Keratinocyte (primary cell): ENCODE measurements at regions not wholly inside any gene's neighbourhood (a gene's known extent, or its start where the extent isn't known, plus 50 kb on each side); places are given as distances from the start of the nearest gene placed in this dataset.

Source experiments
- DNase-seq: peaks from one replicate; pipeline ENCODE4 v3.0.0-alpha.2; 2011; ENCODE audit warnings: low read depth, missing footprints, low spot score
- FAIRE-seq: peaks from 2 replicates; lab custom pipeline; 2011; peaks lifted over from hg19 to GRCh38; lab: Jason Lieb, UNC
- H2AFZ ChIP-seq: 2 replicates; pipeline ENCODE4 v1.6.0; 2012; ENCODE audit warnings: low read length, control low read depth, inconsistent platforms; ENCODE audit not compliant: control insufficient read depth
- H3K27ac ChIP-seq: 2 replicates; pipeline ENCODE4 v1.5.1; 2011; ENCODE audit warnings: low read length; ENCODE audit not compliant: control insufficient read depth, insufficient read depth
- H3K27me3 ChIP-seq: 3 replicates; pipeline ENCODE4 v1.6.0; 2011; ENCODE audit warnings: low read length; ENCODE audit not compliant: control insufficient read depth, insufficient read depth; ENCODE audit errors: extremely low read depth
- H3K36me3 ChIP-seq, 2 experiments: 2 replicates in 1 of 2; 3 replicates in 1 of 2; pipeline ENCODE4 v1.5.1; 2011; ENCODE audit warnings: low read length in 2 of 2, mild to moderate bottlenecking in 1 of 2; ENCODE audit not compliant: control insufficient read depth in 2 of 2, insufficient read depth in 2 of 2; ENCODE audit errors: extremely low read depth in 1 of 2
- H3K4me1 ChIP-seq: 3 replicates; pipeline ENCODE4 v1.5.1; 2011; ENCODE audit warnings: low read length; ENCODE audit not compliant: control insufficient read depth, insufficient read depth; ENCODE audit errors: extremely low read depth
- H3K4me2 ChIP-seq: 3 replicates; pipeline ENCODE4 v1.6.0; 2011; ENCODE audit warnings: low read depth, low read length; ENCODE audit not compliant: control insufficient read depth, insufficient read depth; ENCODE audit errors: extremely low read depth
- H3K4me3 ChIP-seq, 3 experiments: fragments of 200-600 bp in 1 of 3; sonication (generic) in 1 of 3; 2 replicates in 2 of 3; 3 replicates in 1 of 3; pipeline ENCODE4 v1.5.1; 2011 to 2016; ENCODE audit warnings: low read length in 3 of 3, mild to moderate bottlenecking in 3 of 3, control low read depth in 2 of 3, inconsistent platforms in 1 of 3, low read depth in 1 of 3, mixed read lengths in 1 of 3, mixed run types in 1 of 3, moderate library complexity in 1 of 3; ENCODE audit not compliant: control insufficient read depth in 2 of 3, insufficient read depth in 2 of 3; ENCODE audit errors: extremely low read depth in 1 of 3
- H3K79me2 ChIP-seq: 2 replicates; pipeline ENCODE4 v1.6.0; 2012; ENCODE audit warnings: low read length; ENCODE audit not compliant: control insufficient read depth, insufficient read depth
- H3K9ac ChIP-seq: 3 replicates; pipeline ENCODE4 v1.6.0; 2011; ENCODE audit warnings: low read length; ENCODE audit not compliant: control insufficient read depth, insufficient read depth; ENCODE audit errors: extremely low read depth
- H3K9me1 ChIP-seq: 3 replicates; pipeline ENCODE4 v1.6.0; 2011; ENCODE audit warnings: low read length; ENCODE audit not compliant: control insufficient read depth, insufficient read depth; ENCODE audit errors: extremely low read depth
- H3K9me3 ChIP-seq: 2 replicates; pipeline ENCODE4 v1.5.1; 2012; ENCODE audit warnings: low read depth, low read length; ENCODE audit not compliant: control insufficient read depth
- H4K20me1 ChIP-seq: 3 replicates; pipeline ENCODE4 v1.6.0; 2011; ENCODE audit warnings: low read length; ENCODE audit not compliant: control insufficient read depth, insufficient read depth; ENCODE audit errors: extremely low read depth
- EZH2 ChIP-seq: IDR thresholded peaks from one replicate; pipeline ENCODE4 v1.6.1; 2012; ENCODE audit warnings: inconsistent platforms, mild to moderate bottlenecking, low read length, moderate library complexity
- dilution Hi-C: fragments of 300-500 bp; cut with MboI; formaldehyde crosslinking; loops from one replicate; pipeline ENCODE4 v1.7.0; 2020; ENCODE audit warnings: low sequenced_read_pairs; ENCODE audit not compliant: extremely low pct_ligation_motif_present
- TF ChIP-seq, protein P1 (sequence below), 3 experiments: IDR thresholded peaks in 1 of 3; conservative IDR thresholded peaks in 1 of 3; optimal IDR thresholded peaks in 1 of 3; 2 replicates in 2 of 3; 3 replicates in 1 of 3; pipeline versions ENCODE3 to v1.5.1; 2011; ENCODE audit warnings: low read length in 3 of 3, mild to moderate bottlenecking in 3 of 3, moderate library complexity in 2 of 3, control low read depth in 1 of 3, inconsistent platforms in 1 of 3; ENCODE audit not compliant: insufficient read depth in 2 of 3; ENCODE audit errors: extremely low read depth in 1 of 3

GRCh38 chr9:2502210-2502609, 119.4 kb upstream of the VLDLR start:
- H3K4me1 ChIP-seq, result no peaks in the 10 kb centered on the region
- no peaks in the 10 kb centered on the region for H3K9me3 ChIP-seq
- no peak overlapping the region for H3K27ac ChIP-seq
- no peak overlapping the region for H3K4me2 ChIP-seq
- H4K20me1 ChIP-seq, result no peaks in the 10 kb centered on the region
- no peak overlapping the region for H3K4me3 ChIP-seq
- H3K27me3 ChIP-seq, result no peaks in the 10 kb centered on the region
- no peak overlapping the region for H3K9ac ChIP-seq
- no peaks in the 10 kb centered on the region for H3K36me3 ChIP-seq
- dilution Hi-C loops, result no loop called here
- no peak for TF ChIP-seq EZH2
- TF ChIP-seq, protein P1, sequence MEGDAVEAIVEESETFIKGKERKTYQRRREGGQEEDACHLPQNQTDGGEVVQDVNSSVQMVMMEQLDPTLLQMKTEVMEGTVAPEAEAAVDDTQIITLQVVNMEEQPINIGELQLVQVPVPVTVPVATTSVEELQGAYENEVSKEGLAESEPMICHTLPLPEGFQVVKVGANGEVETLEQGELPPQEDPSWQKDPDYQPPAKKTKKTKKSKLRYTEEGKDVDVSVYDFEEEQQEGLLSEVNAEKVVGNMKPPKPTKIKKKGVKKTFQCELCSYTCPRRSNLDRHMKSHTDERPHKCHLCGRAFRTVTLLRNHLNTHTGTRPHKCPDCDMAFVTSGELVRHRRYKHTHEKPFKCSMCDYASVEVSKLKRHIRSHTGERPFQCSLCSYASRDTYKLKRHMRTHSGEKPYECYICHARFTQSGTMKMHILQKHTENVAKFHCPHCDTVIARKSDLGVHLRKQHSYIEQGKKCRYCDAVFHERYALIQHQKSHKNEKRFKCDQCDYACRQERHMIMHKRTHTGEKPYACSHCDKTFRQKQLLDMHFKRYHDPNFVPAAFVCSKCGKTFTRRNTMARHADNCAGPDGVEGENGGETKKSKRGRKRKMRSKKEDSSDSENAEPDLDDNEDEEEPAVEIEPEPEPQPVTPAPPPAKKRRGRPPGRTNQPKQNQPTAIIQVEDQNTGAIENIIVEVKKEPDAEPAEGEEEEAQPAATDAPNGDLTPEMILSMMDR (optimal IDR thresholded peaks at IDR 0.05 in 1 of 3, IDR thresholded peaks at IDR 0.05 in 1 of 3, conservative IDR thresholded peaks at IDR 0.05 in 1 of 3; ENCODE audit: extremely low read depth in 1 of 3, insufficient read depth in 2 of 3, low read length in 3 of 3), result no peak
- H2AFZ ChIP-seq, result no peak overlapping the region
- H3K79me2 ChIP-seq, result no peaks in the 10 kb centered on the region
- no peaks in the 10 kb centered on the region for H3K9me1 ChIP-seq
- FAIRE-seq (no peak), DNase-seq (no peak)

- Histone ChIP-seq H3K27ac (no peak overlapping the region), H3K4me1 (no peaks in the 10 kb centered on the region), H3K9me3 (no peaks in the 10 kb centered on the region), H3K9me1 (no peaks in the 10 kb centered on the region), H4K20me1 (no peaks in the 10 kb centered on the region), H3K4me3 (no peak overlapping the region), H3K27me3 (no peaks in the 10 kb centered on the region), H2AFZ (no peak overlapping the region), H3K36me3 (no peaks in the 10 kb centered on the region), H3K9ac (no peak overlapping the region), H3K4me2 (no peak overlapping the region), H3K79me2 (no peaks in the 10 kb centered on the region)
- dilution Hi-C loops, result no loop called here
- DNase-seq, result no peak
- TF ChIP-seq, protein P1 (optimal IDR thresholded peaks at IDR 0.05 in 1 of 3, IDR thresholded peaks at IDR 0.05 in 1 of 3, conservative IDR thresholded peaks at IDR 0.05 in 1 of 3; ENCODE audit: extremely low read depth in 1 of 3, insufficient read depth in 2 of 3, low read length in 3 of 3), result no peak
- TF ChIP-seq EZH2, result no peak
- no peak for FAIRE-seq
These were observed 118.8 kb upstream of the VLDLR start for GRCh38 chr9:2502760-2503159.
